A549 (cell line): ENCODE measurements at regions not wholly inside any gene's neighbourhood (a gene's known extent, or its start where the extent isn't known, plus 50 kb on each side); places are given as distances from the start of the nearest gene placed in this dataset.

ENCODE experiments used
- CHD2 ChIP-seq: fragments of 150-350 bp; IDR thresholded peaks from 2 replicates; pipeline ENCODE4 v1.6.1; 2014; ENCODE audit warnings: low read length; ENCODE audit not compliant: partially characterized antibody
- CHD4 ChIP-seq: fragments of 200-600 bp; sonication (generic); IDR thresholded peaks from 2 replicates; pipeline ENCODE4 v1.6.1; 2016; ENCODE audit warnings: antibody characterized with exemption, mild to moderate bottlenecking, borderline replicate concordance
- EP300 ChIP-seq, 2 experiments: fragments of >200 bp; sonication (Bioruptor Twin); formaldehyde crosslinking; IDR thresholded peaks; 2 replicates in 1 of 2; 3 replicates in 1 of 2; pipeline ENCODE4 v1.6.1; 2016 to 2017
- MAX ChIP-seq: IDR thresholded peaks from 2 replicates; pipeline ENCODE4 v1.6.1; 2012
- POLR2A ChIP-seq: IDR thresholded peaks from 2 replicates; pipeline ENCODE4 v1.6.1; 2012; ENCODE audit warnings: mild to moderate bottlenecking, low read length
- POLR2AphosphoS2 ChIP-seq: conservative IDR thresholded peaks from 2 replicates; pipeline ENCODE4 v1.6.1; 2012; ENCODE audit warnings: low read length, improper control_type of control experiment, inconsistent platforms
- RAD21 ChIP-seq, 2 experiments: fragments of >200 bp in 1 of 2; sonication (Bioruptor Twin) in 1 of 2; formaldehyde crosslinking in 1 of 2; IDR thresholded peaks in 1 of 2; conservative IDR thresholded peaks in 1 of 2; 2 replicates in 1 of 2; 3 replicates in 1 of 2; pipeline ENCODE4 v1.6.1; 2012 to 2018; ENCODE audit warnings: inconsistent platforms in 1 of 2
- RFX5 ChIP-seq: fragments of 450-650 bp; IDR thresholded peaks from 2 replicates; pipeline ENCODE4 v1.7.1; 2014; ENCODE audit warnings: antibody characterized with exemption, mild to moderate bottlenecking, moderate library complexity
- TF ChIP-seq, protein P1 (sequence below): fragments of >200 bp; sonication (Bioruptor Twin); formaldehyde crosslinking; IDR thresholded peaks from 3 replicates; pipeline ENCODE4 v1.5.1; 2016
- TF ChIP-seq, protein P2 (sequence below): fragments of 200-600 bp; sonication (generic); IDR thresholded peaks from 2 replicates; pipeline ENCODE4 v1.6.1; 2016; ENCODE audit warnings: antibody characterized with exemption, mild to moderate bottlenecking, moderate library complexity
- TF ChIP-seq, protein P3 (sequence below): IDR thresholded peaks from 2 replicates; pipeline ENCODE4 v1.6.1; 2012
- TF ChIP-seq, protein P4 (sequence below): fragments of >200 bp; sonication (Bioruptor Twin); formaldehyde crosslinking; IDR thresholded peaks from 3 replicates; pipeline ENCODE4 v1.6.1; 2016

- TF ChIP-seq, protein P1, sequence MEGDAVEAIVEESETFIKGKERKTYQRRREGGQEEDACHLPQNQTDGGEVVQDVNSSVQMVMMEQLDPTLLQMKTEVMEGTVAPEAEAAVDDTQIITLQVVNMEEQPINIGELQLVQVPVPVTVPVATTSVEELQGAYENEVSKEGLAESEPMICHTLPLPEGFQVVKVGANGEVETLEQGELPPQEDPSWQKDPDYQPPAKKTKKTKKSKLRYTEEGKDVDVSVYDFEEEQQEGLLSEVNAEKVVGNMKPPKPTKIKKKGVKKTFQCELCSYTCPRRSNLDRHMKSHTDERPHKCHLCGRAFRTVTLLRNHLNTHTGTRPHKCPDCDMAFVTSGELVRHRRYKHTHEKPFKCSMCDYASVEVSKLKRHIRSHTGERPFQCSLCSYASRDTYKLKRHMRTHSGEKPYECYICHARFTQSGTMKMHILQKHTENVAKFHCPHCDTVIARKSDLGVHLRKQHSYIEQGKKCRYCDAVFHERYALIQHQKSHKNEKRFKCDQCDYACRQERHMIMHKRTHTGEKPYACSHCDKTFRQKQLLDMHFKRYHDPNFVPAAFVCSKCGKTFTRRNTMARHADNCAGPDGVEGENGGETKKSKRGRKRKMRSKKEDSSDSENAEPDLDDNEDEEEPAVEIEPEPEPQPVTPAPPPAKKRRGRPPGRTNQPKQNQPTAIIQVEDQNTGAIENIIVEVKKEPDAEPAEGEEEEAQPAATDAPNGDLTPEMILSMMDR = no peak
- no peak for TF ChIP-seq RAD21 (conservative IDR thresholded peaks at IDR 0.05 in 1 of 2, IDR thresholded peaks at IDR 0.05 in 1 of 2)
- no peak for TF ChIP-seq MAX
- TF ChIP-seq, protein P2, sequence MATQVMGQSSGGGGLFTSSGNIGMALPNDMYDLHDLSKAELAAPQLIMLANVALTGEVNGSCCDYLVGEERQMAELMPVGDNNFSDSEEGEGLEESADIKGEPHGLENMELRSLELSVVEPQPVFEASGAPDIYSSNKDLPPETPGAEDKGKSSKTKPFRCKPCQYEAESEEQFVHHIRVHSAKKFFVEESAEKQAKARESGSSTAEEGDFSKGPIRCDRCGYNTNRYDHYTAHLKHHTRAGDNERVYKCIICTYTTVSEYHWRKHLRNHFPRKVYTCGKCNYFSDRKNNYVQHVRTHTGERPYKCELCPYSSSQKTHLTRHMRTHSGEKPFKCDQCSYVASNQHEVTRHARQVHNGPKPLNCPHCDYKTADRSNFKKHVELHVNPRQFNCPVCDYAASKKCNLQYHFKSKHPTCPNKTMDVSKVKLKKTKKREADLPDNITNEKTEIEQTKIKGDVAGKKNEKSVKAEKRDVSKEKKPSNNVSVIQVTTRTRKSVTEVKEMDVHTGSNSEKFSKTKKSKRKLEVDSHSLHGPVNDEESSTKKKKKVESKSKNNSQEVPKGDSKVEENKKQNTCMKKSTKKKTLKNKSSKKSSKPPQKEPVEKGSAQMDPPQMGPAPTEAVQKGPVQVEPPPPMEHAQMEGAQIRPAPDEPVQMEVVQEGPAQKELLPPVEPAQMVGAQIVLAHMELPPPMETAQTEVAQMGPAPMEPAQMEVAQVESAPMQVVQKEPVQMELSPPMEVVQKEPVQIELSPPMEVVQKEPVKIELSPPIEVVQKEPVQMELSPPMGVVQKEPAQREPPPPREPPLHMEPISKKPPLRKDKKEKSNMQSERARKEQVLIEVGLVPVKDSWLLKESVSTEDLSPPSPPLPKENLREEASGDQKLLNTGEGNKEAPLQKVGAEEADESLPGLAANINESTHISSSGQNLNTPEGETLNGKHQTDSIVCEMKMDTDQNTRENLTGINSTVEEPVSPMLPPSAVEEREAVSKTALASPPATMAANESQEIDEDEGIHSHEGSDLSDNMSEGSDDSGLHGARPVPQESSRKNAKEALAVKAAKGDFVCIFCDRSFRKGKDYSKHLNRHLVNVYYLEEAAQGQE = no peak
- TF ChIP-seq EP300 (IDR thresholded peaks at IDR 0.05) = no peak
- TF ChIP-seq, protein P3, sequence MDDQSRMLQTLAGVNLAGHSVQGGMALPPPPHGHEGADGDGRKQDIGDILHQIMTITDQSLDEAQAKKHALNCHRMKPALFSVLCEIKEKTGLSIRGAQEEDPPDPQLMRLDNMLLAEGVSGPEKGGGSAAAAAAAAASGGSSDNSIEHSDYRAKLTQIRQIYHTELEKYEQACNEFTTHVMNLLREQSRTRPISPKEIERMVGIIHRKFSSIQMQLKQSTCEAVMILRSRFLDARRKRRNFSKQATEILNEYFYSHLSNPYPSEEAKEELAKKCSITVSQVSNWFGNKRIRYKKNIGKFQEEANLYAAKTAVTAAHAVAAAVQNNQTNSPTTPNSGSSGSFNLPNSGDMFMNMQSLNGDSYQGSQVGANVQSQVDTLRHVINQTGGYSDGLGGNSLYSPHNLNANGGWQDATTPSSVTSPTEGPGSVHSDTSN = no peak
- no peak for TF ChIP-seq POLR2AphosphoS2
- TF ChIP-seq POLR2A = no peak
- TF ChIP-seq RFX5 = no peak
- TF ChIP-seq, protein P4, sequence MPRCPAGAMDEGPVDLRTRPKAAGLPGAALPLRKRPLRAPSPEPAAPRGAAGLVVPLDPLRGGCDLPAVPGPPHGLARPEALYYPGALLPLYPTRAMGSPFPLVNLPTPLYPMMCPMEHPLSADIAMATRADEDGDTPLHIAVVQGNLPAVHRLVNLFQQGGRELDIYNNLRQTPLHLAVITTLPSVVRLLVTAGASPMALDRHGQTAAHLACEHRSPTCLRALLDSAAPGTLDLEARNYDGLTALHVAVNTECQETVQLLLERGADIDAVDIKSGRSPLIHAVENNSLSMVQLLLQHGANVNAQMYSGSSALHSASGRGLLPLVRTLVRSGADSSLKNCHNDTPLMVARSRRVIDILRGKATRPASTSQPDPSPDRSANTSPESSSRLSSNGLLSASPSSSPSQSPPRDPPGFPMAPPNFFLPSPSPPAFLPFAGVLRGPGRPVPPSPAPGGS = no peak
- TF ChIP-seq CHD4 = no peak
- TF ChIP-seq CHD2 = no peak
Observed at GRCh38 chr3:178275311-178275710, 260.9 kb upstream of the KCNMB2 start.
